Transverse colon (tissue), 4 donors: ENCODE measurements at regions not wholly inside any gene's neighbourhood (a gene's known extent, or its start where the extent isn't known, plus 50 kb on each side); places are given as distances from the start of the nearest gene placed in this dataset.

ENCODE experiments used
- DNase-seq: peaks from one replicate; pipeline ENCODE4 v3.0.0-alpha.2; 2019
- H3K27ac ChIP-seq, 4 donors: fragments of 200-600 bp; sonication (generic); 2 replicates each; pipeline ENCODE4 v1.5.1; 2016 to 2018; ENCODE audit warnings: inconsistent platforms in 4 of 4
- H3K27me3 ChIP-seq: fragments of 200-600 bp; sonication (generic); 2 replicates; pipeline ENCODE4 v1.5.1; 2017; ENCODE audit warnings: inconsistent platforms
- H3K36me3 ChIP-seq, 4 donors: fragments of 200-600 bp; sonication (generic); 2 replicates each; pipeline ENCODE4 v1.5.1; 2017 to 2019; ENCODE audit warnings: inconsistent platforms in 4 of 4
- H3K4me1 ChIP-seq, 4 donors: fragments of 200-600 bp; sonication (generic); 2 replicates each; pipeline ENCODE4 v1.5.1; 2017 to 2020; ENCODE audit warnings: inconsistent platforms in 4 of 4
- H3K4me3 ChIP-seq, 4 donors: fragments of 200-600 bp; sonication (generic); 1 replicate in 1 of 4; 2 replicates in 3 of 4; pipeline versions ENCODE4 v1.5.1 to v1.6.1; 2017 to 2019; ENCODE audit warnings: inconsistent platforms in 4 of 4
- H3K9me3 ChIP-seq, 2 donors: fragments of 200-600 bp; sonication (generic); 2 replicates each; pipeline ENCODE4 v1.5.1; 2017 to 2019; ENCODE audit warnings: inconsistent platforms in 2 of 2
- CTCF ChIP-seq, 5 experiments: fragments of 200-600 bp in 3 of 5; fragments of 450-650 bp in 2 of 5; sonication (generic) in 3 of 5; IDR thresholded peaks; 1 replicate in 2 of 5; 2 replicates in 3 of 5; pipeline ENCODE4 v1.5.1; 2016 to 2017; ENCODE audit warnings: antibody characterized with exemption in 5 of 5, inconsistent platforms in 3 of 5, mild to moderate bottlenecking in 2 of 5, moderate library complexity in 1 of 5
- EP300 ChIP-seq: sonication (generic); formaldehyde crosslinking; IDR thresholded peaks from one replicate; pipeline ENCODE4 v1.6.1; 2017; ENCODE audit warnings: antibody characterized with exemption, low read depth
- POLR2A ChIP-seq: fragments of 450-650 bp; IDR thresholded peaks from one replicate; pipeline ENCODE4 v1.6.1; 2016; ENCODE audit warnings: antibody characterized with exemption, mild to moderate bottlenecking, moderate library complexity
- POLR2AphosphoS5 ChIP-seq, 3 donors: sonication (generic); formaldehyde crosslinking; IDR thresholded peaks; one replicate each; pipeline ENCODE4 v1.6.1; 2016; ENCODE audit warnings: antibody characterized with exemption in 3 of 3
- WGBS, 2 donors: methylation state at CpG; one replicate each; pipeline ENCODE4 v1.1.5; 2018; ENCODE audit warnings: low coverage in 1 of 2; 5-methylcytosine and 5-hydroxymethylcytosine counted together
- in situ Hi-C, 4 donors: fragments of 200-750 bp; cut with MboI; loops; one replicate each; pipeline versions ENCODE4 v1.15.0 to v1.15.1; 2017; ENCODE audit warnings: low sequenced_read_pairs in 3 of 4, low pct_ligation_motif_present in 1 of 4, low pct_unique_long_range_greater_than_20kb in 1 of 4
- intact Hi-C: fragments of 100-400 bp; cut with DNase I; formaldehyde crosslinking; loops from one replicate; pipeline ENCODE4 v1.15.1; 2023; ENCODE audit warnings: low total_unique reads

- no peak overlapping the region for H3K4me3 ChIP-seq
- in situ Hi-C loops: no loop called here
- intact Hi-C loops: no loop called here
- no peaks in the 10 kb centered on the region for H3K9me3 ChIP-seq
- H3K27ac ChIP-seq: no peak overlapping the region
- WGBS, 2 donors: 86 to 89% methylated on average over 1 of the region's 1 CpG
- no peaks in the 10 kb centered on the region for H3K27me3 ChIP-seq
- TF ChIP-seq CTCF (IDR thresholded peaks at IDR 0.05) (no peak), POLR2AphosphoS5 (IDR thresholded peaks at IDR 0.05) (no peak), EP300 (no peak)
- no peaks in the 10 kb centered on the region for H3K36me3 ChIP-seq
- no peaks in the 10 kb centered on the region for H3K4me1 ChIP-seq
- DNase-seq: no peak
Measured at GRCh38 chr21:35142036-35142815, 93.1 kb upstream of the RUNX1 start.

- Histone ChIP-seq H3K4me1 (peaks cover 0 to 6% (median 1%) of the 10 kb centered on the region in 4 donors), H3K27me3 (no peaks in the 10 kb centered on the region), H3K4me3 (no peak overlapping the region), H3K36me3 (no peaks in the 10 kb centered on the region), H3K9me3 (no peaks in the 10 kb centered on the region), H3K27ac (no peak overlapping the region)
- intact Hi-C loops: no loop called here
- no peak for DNase-seq
- no peak for TF ChIP-seq POLR2AphosphoS5 (IDR thresholded peaks at IDR 0.05)
- no peak for TF ChIP-seq POLR2A
- no peak for TF ChIP-seq EP300
- TF ChIP-seq CTCF (IDR thresholded peaks at IDR 0.05): no peak
- 66 to 74% methylated on average over 4 of the region's 4 CpGs for WGBS, 2 donors
- in situ Hi-C loops: no loop called here
Measured at GRCh38 chr21:35139382-35139715, 90.2 kb upstream of the RUNX1 start.

GRCh38 chr21:35138665-35139381, 89.7 kb upstream of the RUNX1 start:
- Histone ChIP-seq H3K27ac (no peak overlapping the region), H3K27me3 (no peaks in the 10 kb centered on the region), H3K4me1 (peaks cover 0 to 6% (median 1%) of the 10 kb centered on the region in 4 donors), H3K4me3 (no peak overlapping the region), H3K9me3 (no peaks in the 10 kb centered on the region), H3K36me3 (no peaks in the 10 kb centered on the region)
- TF ChIP-seq POLR2A: no peak
- no peak for TF ChIP-seq POLR2AphosphoS5 (IDR thresholded peaks at IDR 0.05)
- TF ChIP-seq EP300: no peak
- no peak for TF ChIP-seq CTCF (IDR thresholded peaks at IDR 0.05)
- 60 to 71% methylated on average over 9 to 12 of the region's 12 CpGs for WGBS, 2 donors
- in situ Hi-C loops: no loop called here
- no peak for DNase-seq
- intact Hi-C loops: no loop called here

GRCh38 chr21:35136586-35137219, 87.6 kb upstream of the RUNX1 start:
- H3K36me3 ChIP-seq: no peaks in the 10 kb centered on the region
- peaks cover 0 to 6% (median 1%) of the 10 kb centered on the region in 4 donors for H3K4me1 ChIP-seq
- H3K9me3 ChIP-seq: no peaks in the 10 kb centered on the region
- DNase-seq: peak; percentile 22
- no peak overlapping the region for H3K4me3 ChIP-seq
- no peaks in the 10 kb centered on the region for H3K27me3 ChIP-seq
- TF ChIP-seq POLR2AphosphoS5 (IDR thresholded peaks at IDR 0.05): no peak
- TF ChIP-seq CTCF (IDR thresholded peaks at IDR 0.05): no peak
- no peak for TF ChIP-seq POLR2A
- no peak for TF ChIP-seq EP300
- 61% methylated on average over 1 of the region's 1 CpG; no CpG with 5 or more reads in 1 of the 2 donors for WGBS, 2 donors
- no peak overlapping the region for H3K27ac ChIP-seq
- in situ Hi-C loops (no loop called here), intact Hi-C loops (no loop called here)
